OCI-LY3 (cell line): ENCODE measurements at regions not wholly inside any gene's neighbourhood (a gene's known extent, or its start where the extent isn't known, plus 50 kb on each side); places are given as distances from the start of the nearest gene placed in this dataset.

Source experiments
- CTCF ChIP-seq: fragments of 200-600, 300-600 bp; sonication (generic); IDR thresholded peaks from 2 replicates; pipeline ENCODE4 v1.5.1; 2014; ENCODE audit warnings: antibody characterized with exemption, low read length, low read depth
- EZH2phosphoT487 ChIP-seq: fragments of 200-600 bp; shearing (Covaris generic); IDR thresholded peaks from 2 replicates; pipeline ENCODE4 v1.6.1; 2018; ENCODE audit warnings: antibody characterized with exemption, mixed run types, low read depth

GRCh38 chr7:106545275-106545674, 115.7 kb downstream of the CCDC71L start:
- no peak for TF ChIP-seq EZH2phosphoT487
- no peak for TF ChIP-seq CTCF
